Glutamatergic neuron (in vitro differentiated cells): ENCODE measurements at regions not wholly inside any gene's neighbourhood (a gene's known extent, or its start where the extent isn't known, plus 50 kb on each side); places are given as distances from the start of the nearest gene placed in this dataset.
"Not testable (repeated sequence)": the region's sequence is repeated elsewhere in the genome, so short reads cannot be mapped to it uniquely, and the experiment has no call there.

Experiments used
- DNase-seq: peaks from one replicate; pipeline ENCODE4 v3.0.0; 2022
- H3K27ac Mint-ChIP-seq: one replicate; pipeline ENCODE4 v1.8.0; 2020; ENCODE audit warnings: mild to moderate bottlenecking, mixed read lengths, inconsistent platforms; ENCODE audit not compliant: unreplicated experiment
- H3K27me3 Mint-ChIP-seq: one replicate; pipeline ENCODE4 v1.8.0; 2020; ENCODE audit warnings: mild to moderate bottlenecking, moderate library complexity, mixed read lengths, inconsistent platforms; ENCODE audit not compliant: unreplicated experiment
- H3K36me3 Mint-ChIP-seq: one replicate; pipeline ENCODE4 v1.8.0; 2020; ENCODE audit warnings: mild to moderate bottlenecking, mixed read lengths, inconsistent platforms; ENCODE audit not compliant: unreplicated experiment
- H3K4me1 Mint-ChIP-seq: one replicate; pipeline ENCODE4 v1.8.0; 2020; ENCODE audit warnings: mild to moderate bottlenecking, low read depth, mixed read lengths, inconsistent platforms; ENCODE audit not compliant: unreplicated experiment
- H3K4me3 Mint-ChIP-seq: one replicate; pipeline ENCODE4 v1.8.0; 2020; ENCODE audit warnings: mild to moderate bottlenecking, mixed read lengths, inconsistent platforms; ENCODE audit not compliant: unreplicated experiment
- H3K9me3 Mint-ChIP-seq: one replicate; pipeline ENCODE4 v1.8.0; 2020; ENCODE audit warnings: mild to moderate bottlenecking, moderate library complexity, mixed read lengths, inconsistent platforms; ENCODE audit not compliant: unreplicated experiment
- TF ChIP-seq, protein P1 (sequence below): fragments of 200-600 bp; sonication (generic); IDR thresholded peaks from one replicate; pipeline ENCODE4 v1.5.0; 2021; ENCODE audit not compliant: partially characterized antibody, unreplicated experiment

DNA sequence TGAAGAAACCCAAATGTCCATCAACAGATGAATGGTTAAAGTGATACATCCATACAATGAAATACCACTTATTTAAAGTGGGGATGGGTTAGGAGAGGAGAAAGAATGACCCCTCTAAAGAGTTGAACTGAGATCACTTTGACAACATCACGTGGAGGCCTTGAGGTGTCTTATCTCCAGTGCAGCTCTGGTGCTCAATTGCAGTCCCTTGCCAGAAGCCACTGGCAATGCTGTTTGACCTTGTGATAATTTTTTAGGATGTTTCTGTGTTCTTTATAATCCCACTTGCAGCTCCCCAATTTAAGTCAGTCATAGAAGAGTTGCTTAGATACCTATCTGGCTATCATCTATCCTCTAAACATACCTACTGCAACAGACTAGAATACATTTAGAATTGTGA, 167.6 kb downstream of the ZNF648 start:
- DNase-seq: no peak
- no peaks in the 10 kb centered on the region for H3K36me3 Mint-ChIP-seq
- H3K27me3 Mint-ChIP-seq: no peaks in the 10 kb centered on the region
- no peak overlapping the region for H3K4me3 Mint-ChIP-seq
- no peaks in the 10 kb centered on the region for H3K9me3 Mint-ChIP-seq
- TF ChIP-seq, protein P1, sequence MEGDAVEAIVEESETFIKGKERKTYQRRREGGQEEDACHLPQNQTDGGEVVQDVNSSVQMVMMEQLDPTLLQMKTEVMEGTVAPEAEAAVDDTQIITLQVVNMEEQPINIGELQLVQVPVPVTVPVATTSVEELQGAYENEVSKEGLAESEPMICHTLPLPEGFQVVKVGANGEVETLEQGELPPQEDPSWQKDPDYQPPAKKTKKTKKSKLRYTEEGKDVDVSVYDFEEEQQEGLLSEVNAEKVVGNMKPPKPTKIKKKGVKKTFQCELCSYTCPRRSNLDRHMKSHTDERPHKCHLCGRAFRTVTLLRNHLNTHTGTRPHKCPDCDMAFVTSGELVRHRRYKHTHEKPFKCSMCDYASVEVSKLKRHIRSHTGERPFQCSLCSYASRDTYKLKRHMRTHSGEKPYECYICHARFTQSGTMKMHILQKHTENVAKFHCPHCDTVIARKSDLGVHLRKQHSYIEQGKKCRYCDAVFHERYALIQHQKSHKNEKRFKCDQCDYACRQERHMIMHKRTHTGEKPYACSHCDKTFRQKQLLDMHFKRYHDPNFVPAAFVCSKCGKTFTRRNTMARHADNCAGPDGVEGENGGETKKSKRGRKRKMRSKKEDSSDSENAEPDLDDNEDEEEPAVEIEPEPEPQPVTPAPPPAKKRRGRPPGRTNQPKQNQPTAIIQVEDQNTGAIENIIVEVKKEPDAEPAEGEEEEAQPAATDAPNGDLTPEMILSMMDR: no peak
- H3K27ac Mint-ChIP-seq: no peak overlapping the region
- no peaks in the 10 kb centered on the region for H3K4me1 Mint-ChIP-seq

- not testable (repeated sequence) for H3K36me3 Mint-ChIP-seq, H3K27me3 Mint-ChIP-seq, H3K4me1 Mint-ChIP-seq, H3K27ac Mint-ChIP-seq, H3K9me3 Mint-ChIP-seq, H3K4me3 Mint-ChIP-seq, DNase-seq
Measured at GRCh38 chr1:181893150-181893549, 168.4 kb downstream of the ZNF648 start.

GRCh38 chr1:181872562-181872961, 188.9 kb downstream of the ZNF648 start:
- TF ChIP-seq, protein P1: no peak
- no peak overlapping the region for H3K4me3 Mint-ChIP-seq
- peaks cover 5% of the 10 kb centered on the region for H3K36me3 Mint-ChIP-seq
- H3K27me3 Mint-ChIP-seq: no peaks in the 10 kb centered on the region
- peaks cover 2% of the 10 kb centered on the region for H3K9me3 Mint-ChIP-seq
- H3K27ac Mint-ChIP-seq: no peak overlapping the region
- no peak for DNase-seq
- no peaks in the 10 kb centered on the region for H3K4me1 Mint-ChIP-seq

DNA sequence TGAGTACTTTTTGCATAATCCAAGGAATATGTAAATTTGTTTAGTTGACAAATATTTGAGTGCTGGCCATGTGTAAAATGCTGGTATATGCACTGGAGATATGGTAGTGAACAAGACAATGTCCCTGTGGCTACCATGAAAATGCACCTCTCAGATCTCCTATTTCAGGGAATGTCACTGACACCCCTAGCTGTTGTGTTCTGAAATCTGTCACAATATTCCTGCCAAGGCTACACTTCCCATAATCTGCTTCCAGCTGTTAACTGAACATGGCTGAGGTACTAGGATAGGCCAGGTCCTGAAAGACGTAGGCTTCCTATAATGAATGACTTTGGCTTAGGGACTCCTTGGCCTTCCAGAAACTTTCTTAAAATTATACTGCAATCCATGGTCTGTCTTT, 197.8 kb downstream of the ZNF648 start:
- Mint-ChIP-seq H3K27ac (no peak overlapping the region), H3K27me3 (no peaks in the 10 kb centered on the region), H3K4me3 (no peak overlapping the region), H3K36me3 (peaks cover 5% of the 10 kb centered on the region), H3K9me3 (no peaks in the 10 kb centered on the region), H3K4me1 (no peaks in the 10 kb centered on the region)
- TF ChIP-seq, protein P1: no peak
- DNase-seq: no peak

- H3K36me3 Mint-ChIP-seq: peaks cover 5% of the 10 kb centered on the region
- TF ChIP-seq, protein P1: no peak
- no peak overlapping the region for H3K27ac Mint-ChIP-seq
- H3K4me3 Mint-ChIP-seq: no peak overlapping the region
- H3K27me3 Mint-ChIP-seq: no peaks in the 10 kb centered on the region
- no peak for DNase-seq
- no peaks in the 10 kb centered on the region for H3K9me3 Mint-ChIP-seq
- no peaks in the 10 kb centered on the region for H3K4me1 Mint-ChIP-seq
Measured at GRCh38 chr1:181863006-181863405, 198.5 kb downstream of the ZNF648 start.

GRCh38 chr1:181858135-181858534, 203.4 kb downstream of the ZNF648 start:
- Mint-ChIP-seq H3K4me3 (no peak overlapping the region), H3K36me3 (peaks cover 5% of the 10 kb centered on the region), H3K9me3 (peaks cover 1% of the 10 kb centered on the region), H3K27ac (no peak overlapping the region), H3K27me3 (no peaks in the 10 kb centered on the region), H3K4me1 (no peaks in the 10 kb centered on the region)
- TF ChIP-seq, protein P1: no peak
- DNase-seq: no peak
